ENCODE measurements at regions not wholly inside any gene's neighbourhood (a gene's known extent, or its start where the extent isn't known, plus 50 kb on each side); places are given as distances from the start of the nearest gene placed in this dataset.

DNA sequence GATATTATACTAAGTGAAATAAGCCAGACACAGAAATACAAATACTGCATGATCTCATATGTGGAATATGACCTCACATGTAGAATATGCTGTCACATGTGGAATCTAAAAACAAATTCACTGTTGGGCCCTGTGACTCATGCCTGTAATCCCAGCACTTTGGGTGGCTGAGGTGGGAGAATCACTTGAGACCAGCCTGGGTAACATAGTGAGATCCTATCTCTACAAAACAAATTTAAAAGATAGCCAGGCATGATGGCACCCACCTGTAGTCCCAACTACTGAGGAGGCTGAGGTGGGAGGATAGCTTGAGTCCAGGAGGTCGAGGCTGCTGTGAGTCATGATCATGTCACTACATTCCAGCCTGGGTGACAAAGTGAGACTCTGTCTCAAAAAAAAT is 160.3 kb downstream of the PTEN start:
- DNase-seq, result no peak

DNA sequence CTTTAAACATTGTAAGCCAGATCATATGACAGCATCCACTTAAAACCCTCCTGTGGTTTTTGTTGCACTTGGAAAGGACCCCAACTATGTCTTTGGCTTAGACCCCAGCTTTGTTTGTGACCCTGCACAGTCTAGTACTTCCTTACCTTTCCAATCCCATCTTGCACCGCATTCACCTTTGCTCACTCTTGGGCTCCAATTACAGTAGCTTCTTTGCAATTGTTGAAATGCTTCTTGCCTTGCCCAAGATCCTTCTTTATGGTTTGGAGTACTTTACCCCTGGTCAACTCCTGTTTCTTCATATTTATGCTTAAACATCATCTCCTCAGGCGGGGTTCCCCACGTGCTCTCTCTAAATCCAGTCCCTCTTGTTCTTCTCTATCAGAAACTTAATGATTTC is 162.6 kb downstream of the PTEN start:
- DNase-seq, result no peak

DNA sequence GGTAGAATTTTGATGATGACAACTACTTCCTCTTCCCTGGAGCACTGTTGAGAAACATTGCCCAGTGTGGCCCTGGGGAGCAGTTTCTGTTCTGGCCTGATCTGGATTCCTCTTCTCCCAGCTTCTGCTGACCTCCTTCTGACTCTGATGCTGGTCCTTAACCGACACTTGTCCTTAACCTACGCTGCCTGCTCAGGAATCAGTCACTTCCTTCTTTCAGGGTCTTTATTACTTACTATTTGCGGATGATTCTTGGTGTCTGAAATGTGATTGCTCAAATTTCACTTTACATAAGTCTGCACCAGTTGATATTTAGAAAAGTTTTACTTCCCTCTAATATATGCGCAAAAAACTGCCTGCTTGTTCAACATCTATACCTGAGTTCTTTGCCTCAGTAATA is 164.1 kb downstream of the PTEN start:
- DNase-seq, result no peak

DNA sequence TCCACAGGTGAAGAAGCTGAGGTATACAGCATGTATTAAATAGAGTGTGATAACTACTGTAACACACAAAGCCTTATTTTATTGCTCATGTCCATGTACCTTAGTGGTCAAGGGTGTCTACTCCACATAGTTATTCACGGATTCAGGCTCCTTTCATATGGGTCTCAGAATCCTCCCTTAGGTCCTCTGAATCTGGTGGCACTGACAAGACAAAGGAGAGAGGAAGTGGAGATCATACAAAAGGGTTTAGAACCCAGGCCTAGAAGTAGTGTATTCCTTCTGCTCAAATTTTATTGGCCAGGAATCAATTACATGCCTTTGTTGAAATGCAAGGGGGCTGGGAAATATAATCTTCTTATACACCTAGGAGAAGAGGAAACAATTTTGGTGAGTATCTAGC is 164.6 kb downstream of the PTEN start:
- DNase-seq, result no peak

DNA sequence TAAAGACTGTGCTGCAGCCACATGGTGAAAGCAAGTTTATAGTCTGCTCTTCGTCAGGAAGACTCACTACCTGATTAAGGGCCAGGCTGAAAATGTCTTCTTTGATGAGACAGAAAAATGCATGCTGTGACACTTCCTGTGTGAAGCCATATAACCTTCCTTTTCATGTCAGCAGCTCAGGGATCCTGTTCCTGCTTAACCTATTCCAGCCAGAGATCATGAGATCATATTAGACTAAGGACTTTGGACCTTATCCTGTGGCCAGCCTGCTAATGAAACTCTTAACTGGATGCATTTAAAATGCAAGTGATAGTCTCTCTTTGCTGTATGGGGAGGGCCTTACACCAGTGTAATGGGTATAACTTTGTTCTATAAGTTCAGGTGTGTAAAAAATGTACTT is 165.2 kb downstream of the PTEN start:
- no peak for DNase-seq

DNA sequence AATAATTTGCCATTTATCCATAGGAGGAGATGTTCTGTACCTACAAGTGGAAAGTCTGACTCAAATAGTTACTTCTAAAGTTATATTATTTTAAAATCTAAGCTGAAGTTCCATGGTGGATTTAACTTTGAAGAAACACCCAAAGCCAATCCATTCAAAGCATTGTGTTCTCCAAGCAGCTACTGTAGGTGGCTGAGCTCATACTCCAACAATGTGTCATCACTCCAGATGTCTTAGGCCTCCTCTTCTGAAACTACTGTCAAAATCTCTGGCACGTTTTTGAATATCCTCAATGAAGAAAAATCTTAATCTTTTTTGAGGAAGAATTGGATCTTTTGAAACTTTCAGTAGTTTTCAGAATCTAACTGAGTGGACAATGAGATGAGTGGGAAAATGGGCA is 169.1 kb downstream of the PTEN start:
- no peak for DNase-seq

DNA sequence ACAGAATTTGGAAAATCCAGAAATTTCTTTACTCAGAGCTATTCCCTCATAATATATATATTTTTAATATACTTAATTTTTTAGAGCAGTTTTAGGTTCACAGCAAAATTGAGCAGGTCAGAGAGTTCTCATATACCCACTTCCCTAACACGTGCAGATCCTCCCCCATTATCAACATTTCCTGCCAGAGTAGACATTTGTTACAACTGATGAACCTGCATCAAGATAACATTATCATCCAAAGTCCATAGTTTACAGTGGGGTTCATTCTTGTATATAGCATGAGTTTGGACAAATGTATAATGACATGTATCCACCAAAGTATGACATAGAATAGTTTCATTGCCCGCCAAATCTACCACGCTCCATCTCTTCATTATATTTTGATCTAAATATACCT is 170.0 kb downstream of the PTEN start:
- no peak for DNase-seq

DNA sequence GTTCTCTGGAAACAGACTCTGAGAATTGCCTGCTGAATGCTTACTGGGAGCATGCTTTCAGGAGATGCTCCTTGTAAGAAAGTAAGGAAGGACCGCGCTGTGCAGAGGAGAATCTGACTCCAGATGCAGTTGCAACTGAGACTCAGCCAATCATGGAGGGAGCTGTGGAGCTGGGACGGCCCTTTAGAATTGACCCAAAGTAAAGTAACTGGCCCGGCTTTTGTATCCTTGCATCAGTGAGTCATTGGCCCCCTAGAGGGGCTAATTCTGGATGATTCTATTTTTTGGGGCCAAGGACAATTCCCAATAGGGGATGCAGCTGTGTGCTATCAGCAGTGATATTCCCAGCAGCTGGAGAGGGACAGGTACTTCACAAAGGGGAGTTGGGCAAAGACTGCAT is 170.4 kb downstream of the PTEN start:
- no peak for DNase-seq

DNA sequence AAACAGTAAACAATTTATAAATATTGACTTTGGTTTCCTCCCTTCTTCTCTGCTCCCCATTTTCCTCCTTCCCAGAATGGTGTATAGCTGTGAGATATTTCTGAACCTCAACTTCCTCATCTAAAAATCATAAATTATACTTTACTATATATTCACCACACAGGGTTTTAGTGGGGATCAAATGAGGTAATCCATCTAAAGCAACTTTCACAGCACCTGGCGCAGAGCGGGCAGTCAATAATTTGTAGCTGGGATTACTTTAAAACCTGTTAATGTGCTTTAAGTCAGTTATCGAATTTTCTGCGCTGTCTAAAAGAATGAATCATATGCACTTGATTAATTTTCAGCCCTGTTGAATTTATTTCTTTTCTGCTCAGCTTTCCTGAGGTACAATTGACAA is 172.7 kb downstream of the PTEN start:
- no peak for DNase-seq

DNA sequence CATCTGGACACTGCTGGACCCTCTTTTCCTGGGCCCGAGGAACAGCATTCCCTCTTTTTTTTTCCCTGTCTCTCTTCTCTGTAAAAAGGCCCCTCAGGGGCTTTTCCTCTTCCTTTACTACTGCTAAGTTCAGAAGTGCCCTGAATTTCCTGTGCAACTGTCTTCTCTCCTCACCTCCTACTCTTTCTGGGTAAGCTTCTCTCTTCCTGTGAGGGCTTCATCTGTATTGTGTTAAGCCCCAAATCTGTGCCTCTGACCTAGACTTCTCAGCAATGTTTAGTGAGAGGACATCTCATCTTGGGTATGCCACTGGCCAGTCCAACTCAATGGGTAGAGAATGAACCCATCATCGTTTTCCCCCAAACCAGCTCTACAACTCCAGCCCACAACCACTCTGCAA is 174.2 kb downstream of the PTEN start:
- no peak for DNase-seq

DNA sequence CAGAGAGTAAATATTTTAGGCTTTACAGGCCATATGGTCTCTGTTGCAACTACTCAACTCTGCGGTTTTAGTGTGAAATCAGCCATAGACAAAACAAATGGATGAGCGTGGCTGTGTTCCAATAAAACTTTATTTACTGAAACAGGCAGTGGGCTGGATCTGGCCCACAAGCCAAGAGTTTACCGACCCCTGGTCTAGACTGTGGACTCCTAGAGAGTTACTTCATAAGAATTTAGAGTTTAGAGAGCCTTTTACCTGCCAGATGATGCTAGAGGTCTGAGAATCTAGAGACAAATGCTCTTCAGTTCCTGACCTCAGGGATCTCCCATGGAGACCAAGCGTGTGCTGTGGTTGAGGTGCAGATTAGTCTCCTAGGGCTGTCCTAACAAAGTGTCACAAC is 174.8 kb downstream of the PTEN start:
- no peak for DNase-seq

DNA sequence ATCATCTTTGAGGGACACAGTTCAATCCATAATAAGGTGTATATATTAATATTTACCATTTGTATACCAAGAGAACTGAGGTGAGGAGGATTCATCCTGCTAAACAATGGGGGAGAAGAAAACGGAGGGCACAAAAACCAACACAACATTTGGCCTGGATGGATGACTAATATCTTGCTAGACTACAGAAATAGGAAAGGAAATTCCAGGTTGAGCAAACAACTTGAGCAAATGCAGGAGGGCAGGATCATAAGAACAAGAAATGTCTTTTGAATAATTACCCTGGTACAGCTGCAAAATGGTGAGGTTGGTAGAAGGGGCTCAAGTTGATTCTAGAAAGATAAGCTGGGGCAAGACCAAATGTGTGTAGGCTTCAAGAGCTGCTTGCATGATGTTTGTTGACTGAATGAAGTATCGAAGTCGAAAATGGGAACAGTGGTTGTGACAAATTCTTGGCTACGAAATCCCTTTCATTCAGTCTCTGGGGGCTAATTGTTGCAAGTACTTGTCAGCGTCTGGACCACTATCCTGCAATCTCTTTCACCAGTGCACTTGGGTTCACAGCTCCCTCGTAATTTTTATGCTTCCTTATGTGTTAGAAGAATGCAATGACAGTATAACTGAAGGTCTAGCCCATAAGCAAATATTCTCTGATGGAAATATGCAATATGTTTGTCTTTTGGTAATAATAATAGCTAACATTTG is 176.2 kb downstream of the PTEN start:
- no peak for DNase-seq

DNA sequence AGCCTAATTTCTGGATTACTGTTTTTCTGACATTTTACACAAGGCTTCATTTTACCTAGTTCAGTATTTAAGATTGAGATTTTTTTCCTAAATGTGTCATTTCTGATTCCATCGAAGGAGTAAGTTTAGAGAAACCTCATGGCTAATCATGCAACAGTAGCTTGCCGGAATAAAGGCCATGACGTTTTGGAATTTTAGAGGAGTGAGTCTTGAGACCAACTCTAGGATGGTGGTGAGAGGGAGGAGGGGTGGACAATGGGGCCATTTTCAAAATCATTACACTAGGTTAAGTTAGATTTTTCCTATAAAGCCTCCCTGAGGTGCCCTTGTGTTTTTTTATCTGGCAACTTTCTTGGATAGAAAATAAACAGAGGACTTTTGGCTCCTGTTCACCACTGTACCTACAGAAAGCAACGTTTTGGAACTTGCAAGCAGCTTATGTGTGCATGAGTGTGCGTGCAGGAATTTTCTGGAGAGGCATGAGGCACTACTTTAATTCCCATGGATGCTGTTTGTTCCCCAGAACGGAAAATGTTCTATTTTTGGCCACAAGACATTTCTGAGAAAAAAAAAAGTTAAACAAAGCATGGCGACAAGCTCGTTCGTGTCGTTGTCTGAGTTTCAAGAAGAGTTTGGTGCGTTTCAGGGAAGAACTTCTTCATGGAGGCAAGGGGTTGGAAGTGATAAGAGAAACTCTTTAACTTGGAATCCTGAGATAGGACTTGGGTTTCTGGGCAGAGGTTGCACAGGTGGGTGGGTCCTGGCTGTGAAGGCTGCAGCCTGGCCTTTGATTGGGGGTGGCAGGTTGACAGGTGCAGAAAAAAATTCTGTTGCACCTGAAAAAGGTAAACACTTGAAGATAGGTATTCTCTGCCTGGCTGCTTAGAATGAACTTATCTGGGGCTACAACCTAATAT is 178.1 kb downstream of the PTEN start:
- no peak for DNase-seq

DNA sequence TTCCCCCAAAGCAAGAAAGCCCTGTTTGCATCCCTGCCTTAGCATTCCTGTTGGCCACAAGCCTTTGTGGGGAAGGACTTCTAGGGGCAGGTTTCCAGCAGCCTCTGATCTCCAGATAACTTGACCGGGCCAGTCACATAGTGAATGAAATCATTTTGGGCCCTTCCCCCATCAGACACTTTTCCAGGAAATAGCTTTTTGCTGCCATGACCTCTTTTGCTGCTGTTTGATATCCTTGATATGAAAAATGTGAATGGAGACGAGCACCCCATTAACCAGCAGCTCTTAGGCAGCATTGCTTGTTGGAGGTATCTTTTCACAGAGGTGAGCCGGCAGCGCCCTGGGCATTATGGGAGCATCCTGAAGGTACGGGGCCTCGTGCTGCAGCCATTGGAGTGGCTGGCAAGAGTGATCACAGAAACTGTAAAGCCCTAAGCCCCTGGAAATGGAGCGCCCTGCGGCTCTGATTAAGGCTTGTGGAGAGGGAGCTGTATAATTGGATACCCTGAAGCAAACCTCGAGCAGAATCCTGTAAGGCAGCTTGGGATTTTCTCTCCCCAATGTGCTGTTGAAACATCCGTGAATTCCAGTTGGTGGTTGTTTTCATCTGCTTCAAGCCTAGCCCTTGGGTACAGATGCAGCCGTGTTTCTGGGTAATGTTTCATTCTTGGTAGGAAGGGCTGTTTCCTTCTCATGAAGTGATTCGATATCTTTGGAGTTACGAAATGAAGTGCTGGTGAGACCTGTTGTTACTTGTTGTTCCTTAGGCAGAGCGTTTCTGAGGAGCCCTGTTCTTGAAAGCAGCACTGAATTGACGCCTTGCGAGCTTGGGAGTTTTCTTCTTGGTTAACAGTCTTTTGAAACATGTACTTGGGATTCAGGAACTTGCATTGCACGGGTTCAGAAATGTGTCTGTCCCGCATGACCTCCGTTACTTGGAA is 179.0 kb downstream of the PTEN start:
- no peak for DNase-seq

DNA sequence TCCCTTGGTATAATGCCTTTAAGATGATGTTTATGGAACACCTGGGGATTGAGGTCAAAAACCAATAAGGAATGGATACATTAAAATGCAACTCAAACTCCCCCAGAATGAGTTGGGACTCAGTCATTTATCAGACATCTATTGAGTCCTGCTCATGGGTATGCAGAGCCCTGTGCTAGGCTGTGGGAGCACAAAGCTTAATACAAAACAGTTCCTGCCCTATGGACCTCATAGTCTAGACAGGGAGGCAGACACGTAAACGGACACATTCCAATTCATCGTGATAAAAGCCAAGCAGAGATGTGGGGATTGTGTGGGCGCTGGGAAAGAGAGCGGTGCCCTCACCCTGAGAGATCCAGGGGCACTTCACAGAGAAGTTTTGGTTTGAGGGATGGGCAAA is 181.7 kb downstream of the PTEN start:
- no peak for DNase-seq

DNA sequence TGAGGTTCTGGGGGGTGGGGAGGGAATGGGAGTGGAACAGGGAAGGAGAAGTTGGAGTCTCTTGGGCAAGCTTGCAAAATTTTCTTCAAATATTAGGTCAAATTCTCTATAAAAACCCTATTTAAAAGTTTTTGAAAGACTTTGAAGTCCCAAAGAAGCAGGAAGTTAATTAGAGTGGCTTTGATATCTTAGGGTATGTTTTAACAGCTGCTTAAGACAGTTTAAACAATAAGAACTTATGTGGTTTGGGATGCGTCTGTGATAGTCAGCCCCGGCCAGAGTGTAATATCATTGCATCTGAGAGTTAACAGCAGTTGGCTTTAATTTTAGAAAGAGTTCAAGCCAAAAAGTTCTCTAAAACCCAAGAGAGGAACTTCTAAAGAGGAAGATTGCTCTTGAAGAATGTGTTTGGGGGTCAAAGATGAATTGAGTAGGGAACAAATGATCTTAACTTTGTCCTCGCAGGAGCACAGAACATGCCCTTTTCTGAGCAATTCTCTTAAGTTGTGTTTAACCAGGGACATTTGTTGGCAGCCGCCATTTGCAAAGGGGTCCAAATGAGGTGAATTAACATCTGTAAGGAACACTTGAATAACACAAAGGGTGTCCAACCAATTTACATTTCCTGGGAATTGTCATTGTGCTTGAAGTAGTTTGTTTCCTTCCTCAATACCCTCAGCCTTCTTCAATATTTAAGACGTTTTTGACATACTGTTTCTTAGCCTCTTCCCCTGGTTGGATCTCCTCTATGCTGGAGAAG is 182.4 kb downstream of the PTEN start:
- DNase-seq, result no peak

DNA sequence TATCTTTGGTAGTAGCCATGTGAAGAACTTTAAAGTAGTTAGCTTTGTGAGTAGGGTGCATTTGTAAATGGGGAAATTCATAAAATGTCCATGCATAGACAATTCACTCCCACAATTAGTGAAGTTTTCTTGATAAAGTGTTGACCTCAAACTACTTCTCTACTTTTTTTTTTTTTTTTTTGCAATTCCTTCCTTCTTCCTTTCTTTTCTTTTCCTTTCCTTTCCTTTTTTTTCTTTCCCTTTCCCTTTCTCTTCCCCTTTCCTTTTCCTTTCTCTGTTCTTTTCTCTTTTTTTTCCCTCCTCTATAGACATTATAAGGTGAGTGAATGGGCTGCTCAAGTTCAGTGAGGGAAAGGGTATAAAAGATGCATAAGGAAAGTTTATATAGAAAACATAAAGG is 184.2 kb downstream of the PTEN start:
- DNase-seq, result no peak

DNA sequence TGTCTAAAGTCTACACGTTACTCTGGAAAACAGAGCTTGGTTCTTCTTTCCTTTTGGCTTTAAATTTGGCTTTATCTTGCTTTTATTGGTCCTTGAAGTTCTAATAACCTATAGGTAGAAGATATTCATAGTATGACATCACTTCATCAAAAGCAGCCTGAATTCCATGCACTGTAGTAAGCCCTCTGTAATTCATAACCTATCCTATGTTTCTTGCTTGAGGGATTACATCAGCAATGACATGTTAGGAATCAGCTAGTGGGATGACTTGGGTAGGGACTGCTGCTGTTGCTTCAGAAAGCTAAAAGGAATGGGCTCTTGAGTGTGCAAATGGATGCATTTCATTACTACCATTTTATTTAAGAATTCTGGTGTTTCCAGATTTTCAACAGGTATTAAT is 184.9 kb downstream of the PTEN start:
- DNase-seq, result no peak

DNA sequence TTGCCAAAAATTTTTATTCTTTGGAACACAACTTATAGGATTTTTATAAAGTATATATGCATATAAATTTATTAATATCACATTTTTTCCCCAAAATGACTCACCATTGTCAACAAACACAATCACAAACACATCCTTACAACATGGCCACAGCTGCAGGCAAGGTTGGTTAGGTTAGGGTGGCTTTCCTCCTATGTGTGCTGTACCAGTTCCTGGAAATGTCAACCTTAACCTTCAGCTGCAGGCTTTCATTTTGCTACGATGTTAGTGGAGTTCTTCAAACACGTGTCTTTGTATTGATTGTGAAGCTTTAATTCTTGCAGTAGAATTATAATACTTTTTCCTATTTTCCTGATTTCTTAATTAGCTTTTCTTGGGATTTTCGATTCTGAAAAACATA is 185.8 kb downstream of the PTEN start:
- DNase-seq, result no peak

DNA sequence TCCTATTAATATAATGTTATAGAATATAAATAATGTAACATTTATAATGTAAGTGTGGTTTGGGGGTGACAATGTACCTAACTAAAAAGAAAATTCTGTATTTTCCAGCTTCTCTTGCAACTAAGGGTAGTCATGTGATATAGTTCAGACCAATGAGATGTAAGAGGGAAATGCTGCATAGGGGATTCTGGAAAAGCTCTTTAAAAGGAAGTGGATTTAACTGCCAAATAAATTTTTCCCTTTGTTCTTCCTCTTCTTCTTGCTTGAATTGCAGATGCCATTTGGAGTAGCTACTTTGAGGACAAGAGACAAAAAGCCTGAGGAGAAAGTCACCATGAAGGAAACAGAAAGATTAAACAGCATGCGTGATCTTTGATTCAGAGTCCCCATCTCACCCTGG is 194.3 kb downstream of the PTEN start:
- no peak for DNase-seq

DNA sequence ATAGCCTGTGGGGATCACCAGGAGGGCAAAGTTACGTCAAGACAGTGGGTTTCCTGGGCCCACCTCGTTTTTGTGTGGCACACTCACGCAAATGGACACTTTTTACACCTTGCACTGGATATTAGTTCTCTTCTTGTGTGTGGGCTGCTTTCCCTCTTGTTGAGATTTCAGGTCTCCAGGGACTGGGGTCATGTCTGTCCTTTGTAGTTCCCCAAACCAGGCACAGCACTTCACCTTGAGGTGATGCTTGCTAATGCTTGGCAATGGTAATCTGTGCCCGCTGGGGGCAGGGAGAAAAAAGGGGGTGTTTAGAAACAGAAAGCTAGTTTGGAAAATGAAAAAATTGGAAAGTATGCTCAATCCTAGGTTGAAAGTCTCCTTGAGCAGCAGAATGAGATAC is 195.3 kb downstream of the PTEN start:
- no peak for DNase-seq

DNA sequence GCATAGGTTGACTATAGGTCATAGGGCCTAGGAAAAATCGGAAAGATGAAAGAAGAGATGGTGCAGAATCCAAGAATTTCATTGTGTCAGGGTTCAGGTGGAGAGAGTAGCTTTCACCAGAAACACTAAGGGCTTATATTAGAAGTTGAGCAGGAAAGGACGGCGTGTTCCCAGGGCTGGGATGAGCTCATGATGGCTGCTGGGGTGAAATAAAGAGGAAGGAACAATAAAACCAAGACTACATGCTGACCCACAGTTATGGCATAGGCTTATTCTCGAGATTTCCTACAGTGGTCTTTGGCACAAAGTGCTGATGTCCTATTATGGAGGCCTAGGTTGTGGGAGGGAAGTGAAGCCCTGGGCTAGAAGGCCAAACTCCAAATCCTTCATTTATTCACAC is 195.8 kb downstream of the PTEN start:
- no peak for DNase-seq

DNA sequence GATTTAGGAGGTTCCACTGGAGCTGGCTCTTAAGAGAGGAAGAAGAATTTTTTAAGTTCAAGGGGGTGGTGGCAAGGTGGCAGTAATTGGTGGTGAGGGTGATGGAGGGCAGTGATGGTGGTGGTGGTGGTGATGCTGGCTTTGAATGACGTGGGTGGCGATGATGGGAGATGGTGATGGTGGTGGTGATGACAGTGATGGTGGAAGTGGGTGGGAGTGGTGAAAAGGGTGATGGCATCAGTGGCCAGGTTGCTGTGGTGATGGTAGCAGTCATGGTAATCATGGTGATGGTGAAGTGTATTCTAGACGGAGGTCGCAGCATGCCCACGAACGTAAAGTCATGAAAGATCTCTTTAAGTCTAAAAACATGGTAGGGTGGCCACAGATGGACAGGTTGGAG is 197.3 kb downstream of the PTEN start:
- no peak for DNase-seq
